Fibroblast of mammary gland (primary cell): ENCODE measurements at regions not wholly inside any gene's neighbourhood (a gene's known extent, or its start where the extent isn't known, plus 50 kb on each side); places are given as distances from the start of the nearest gene placed in this dataset.

ENCODE experiments used
- DNase-seq: peaks from one replicate; pipeline ENCODE4 v3.0.0-alpha.2; 2010; ENCODE audit warnings: low read depth
- H3K4me3 ChIP-seq: 2 replicates; pipeline ENCODE4 v1.5.1; 2011; ENCODE audit warnings: low read depth, mild to moderate bottlenecking, low read length, moderate library complexity; ENCODE audit not compliant: control insufficient read depth
- CTCF ChIP-seq: conservative IDR thresholded peaks from 2 replicates; pipeline ENCODE4 v1.5.1; 2011; ENCODE audit warnings: low read depth, low read length, inconsistent platforms; ENCODE audit not compliant: control insufficient read depth, insufficient read depth

- no peak for DNase-seq
- H3K4me3 ChIP-seq = no peak overlapping the region
- TF ChIP-seq CTCF = no peak
These were observed 106.1 kb downstream of the SEC16B start for GRCh38 chr1:177863796-177864195.

- H3K4me3 ChIP-seq = no peak overlapping the region
- TF ChIP-seq CTCF = no peak
- DNase-seq = no peak
These were observed 106.9 kb downstream of the SEC16B start for GRCh38 chr1:177862916-177863315.

GRCh38 chr1:177859572-177859971 is 110.3 kb downstream of the SEC16B start:
- DNase-seq = no peak
- H3K4me3 ChIP-seq = no peak overlapping the region
- no peak for TF ChIP-seq CTCF

- H3K4me3 ChIP-seq = no peak overlapping the region
- peak; percentile 58 for DNase-seq
- no peak for TF ChIP-seq CTCF
These were observed 111.5 kb downstream of the SEC16B start for GRCh38 chr1:177858332-177858821.

GRCh38 chr1:177857285-177857684 is 112.6 kb downstream of the SEC16B start:
- no peak for DNase-seq
- no peak for TF ChIP-seq CTCF
- no peak overlapping the region for H3K4me3 ChIP-seq

GRCh38 chr1:177854951-177855350 is 114.9 kb downstream of the SEC16B start:
- no peak for TF ChIP-seq CTCF
- no peak for DNase-seq
- no peak overlapping the region for H3K4me3 ChIP-seq
